Tibial nerve (tissue), 4 donors: ENCODE measurements at regions not wholly inside any gene's neighbourhood (a gene's known extent, or its start where the extent isn't known, plus 50 kb on each side); places are given as distances from the start of the nearest gene placed in this dataset.
"Not testable (repeated sequence)": the region's sequence is repeated elsewhere in the genome, so short reads cannot be mapped to it uniquely, and the experiment has no call there.

Source experiments
- DNase-seq, 2 donors: peaks; one replicate each; pipeline ENCODE4 v3.0.0-alpha.2; 2019; ENCODE audit warnings: low spot score in 2 of 2
- H3K27ac ChIP-seq, 4 donors: fragments of 200-600 bp; sonication (generic) in 3 of 4; one replicate each; pipeline ENCODE4 v1.5.1; 2017 to 2019; ENCODE audit warnings: mild to moderate bottlenecking in 1 of 4
- H3K27me3 ChIP-seq, 2 donors: fragments of 200-600 bp; sonication (generic) in 1 of 2; one replicate each; pipeline versions ENCODE4 v1.5.1 to v1.6.0; 2017 to 2019
- H3K36me3 ChIP-seq, 3 donors: fragments of 200-600 bp; sonication (generic); one replicate each; pipeline ENCODE4 v1.5.1; 2018 to 2019
- H3K4me1 ChIP-seq, 4 donors: fragments of 200-600 bp; sonication (generic) in 3 of 4; one replicate each; pipeline ENCODE4 v1.5.1; 2017 to 2019
- H3K4me3 ChIP-seq, 4 donors: fragments of 200-600 bp; sonication (generic) in 3 of 4; one replicate each; pipeline ENCODE4 v1.5.1; 2017 to 2019; ENCODE audit warnings: mild to moderate bottlenecking in 1 of 4, moderate library complexity in 1 of 4
- H3K9me3 ChIP-seq, 4 donors: fragments of 200-600 bp; sonication (generic) in 3 of 4; one replicate each; pipeline ENCODE4 v1.5.1; 2017 to 2019
- EP300 ChIP-seq, 2 donors: sonication (generic); formaldehyde crosslinking; IDR thresholded peaks; one replicate each; pipeline ENCODE4 v1.6.1; 2017; ENCODE audit warnings: antibody characterized with exemption in 2 of 2, mild to moderate bottlenecking in 1 of 2
- POLR2A ChIP-seq, 2 donors: fragments of 450-650 bp; IDR thresholded peaks; one replicate each; pipeline ENCODE4 v1.6.1; 2017; ENCODE audit warnings: antibody characterized with exemption in 2 of 2, mild to moderate bottlenecking in 2 of 2, moderate library complexity in 2 of 2
- WGBS, 2 donors: methylation state at CpG; one replicate each; pipeline ENCODE4 v1.1.5; 2018; 5-methylcytosine and 5-hydroxymethylcytosine counted together
- TF ChIP-seq, protein P1 (sequence below), 5 experiments: fragments of 200-600 bp in 3 of 5; fragments of 450-650 bp in 2 of 5; sonication (generic) in 3 of 5; IDR thresholded peaks; one replicate each; pipeline ENCODE4 v1.5.1; 2016 to 2019; ENCODE audit warnings: antibody characterized with exemption in 5 of 5, mild to moderate bottlenecking in 3 of 5, moderate library complexity in 2 of 5

DNA sequence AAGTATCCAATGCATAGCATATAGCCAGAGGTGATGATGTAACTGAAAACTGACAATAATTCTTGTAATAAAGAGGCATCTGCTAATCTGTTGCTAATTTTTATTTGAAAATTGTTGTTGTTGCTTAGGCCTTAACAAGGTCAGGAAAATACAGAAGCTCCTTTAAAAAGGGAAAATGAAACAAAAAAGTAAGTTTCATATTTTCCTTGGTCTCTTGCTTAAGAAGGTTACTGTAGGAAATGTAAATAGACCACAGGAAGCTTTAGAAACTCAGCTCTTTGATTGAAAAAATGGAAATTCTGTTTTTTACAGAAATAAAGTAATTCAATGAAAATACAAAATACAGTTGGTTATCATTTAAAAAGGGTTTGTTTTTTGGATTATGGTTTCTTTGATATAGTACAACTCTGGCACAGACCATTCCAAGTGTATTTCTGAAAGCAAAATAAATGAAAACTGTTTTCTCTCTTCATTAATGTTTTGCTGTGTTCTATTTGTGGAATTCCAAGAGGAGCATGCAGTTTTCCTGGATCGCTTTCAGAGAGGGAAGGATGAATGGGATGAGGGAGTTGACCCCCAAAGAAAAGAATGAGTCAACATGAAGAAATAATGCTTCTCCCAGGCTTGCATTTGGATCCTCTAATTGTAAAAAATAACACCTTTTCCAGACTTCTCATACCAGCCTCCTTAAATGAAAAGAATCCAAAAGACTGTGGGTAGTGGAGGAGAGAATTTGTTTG is 398.0 kb upstream of the FAR2 start:
- DNase-seq: no peak
- peaks cover 0 to 8% (median 1%) of the 10 kb centered on the region in 4 donors for H3K9me3 ChIP-seq
- H3K4me1 ChIP-seq: peaks cover 0 to 13% (median 0%) of the 10 kb centered on the region in 4 donors
- H3K4me3 ChIP-seq: no peak overlapping the region
- H3K27me3 ChIP-seq: no peaks in the 10 kb centered on the region
- H3K36me3 ChIP-seq: no peaks in the 10 kb centered on the region
- 37 to 38% methylated on average over 1 of the region's 1 CpG for WGBS, 2 donors
- TF ChIP-seq, protein P1, sequence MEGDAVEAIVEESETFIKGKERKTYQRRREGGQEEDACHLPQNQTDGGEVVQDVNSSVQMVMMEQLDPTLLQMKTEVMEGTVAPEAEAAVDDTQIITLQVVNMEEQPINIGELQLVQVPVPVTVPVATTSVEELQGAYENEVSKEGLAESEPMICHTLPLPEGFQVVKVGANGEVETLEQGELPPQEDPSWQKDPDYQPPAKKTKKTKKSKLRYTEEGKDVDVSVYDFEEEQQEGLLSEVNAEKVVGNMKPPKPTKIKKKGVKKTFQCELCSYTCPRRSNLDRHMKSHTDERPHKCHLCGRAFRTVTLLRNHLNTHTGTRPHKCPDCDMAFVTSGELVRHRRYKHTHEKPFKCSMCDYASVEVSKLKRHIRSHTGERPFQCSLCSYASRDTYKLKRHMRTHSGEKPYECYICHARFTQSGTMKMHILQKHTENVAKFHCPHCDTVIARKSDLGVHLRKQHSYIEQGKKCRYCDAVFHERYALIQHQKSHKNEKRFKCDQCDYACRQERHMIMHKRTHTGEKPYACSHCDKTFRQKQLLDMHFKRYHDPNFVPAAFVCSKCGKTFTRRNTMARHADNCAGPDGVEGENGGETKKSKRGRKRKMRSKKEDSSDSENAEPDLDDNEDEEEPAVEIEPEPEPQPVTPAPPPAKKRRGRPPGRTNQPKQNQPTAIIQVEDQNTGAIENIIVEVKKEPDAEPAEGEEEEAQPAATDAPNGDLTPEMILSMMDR (IDR thresholded peaks at IDR 0.05): no peak
- no peak for TF ChIP-seq POLR2A (IDR thresholded peaks at IDR 0.05)
- no peak for TF ChIP-seq EP300 (IDR thresholded peaks at IDR 0.05)
- peak overlapping the region in 1 of 4 donors; percentile 26 for H3K27ac ChIP-seq

DNA sequence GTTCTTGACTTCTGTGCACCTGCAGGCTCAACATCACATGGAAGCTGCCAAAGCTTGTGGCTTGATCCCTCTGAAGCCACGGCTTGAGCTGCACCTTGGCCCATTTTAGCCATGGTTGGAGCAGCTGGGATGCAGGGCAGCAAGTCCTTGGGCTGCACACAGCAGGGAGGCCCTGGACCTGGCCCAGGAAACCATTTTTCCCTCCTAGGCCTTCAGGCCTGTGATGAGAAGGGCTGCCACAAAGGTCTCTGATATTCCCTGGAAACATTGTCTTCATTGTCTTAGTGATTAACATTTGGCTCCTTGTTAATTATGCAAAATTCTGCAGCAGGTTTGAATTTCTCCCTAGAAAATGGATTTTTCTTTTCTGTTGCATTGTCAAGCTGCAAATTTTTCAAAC is 394.1 kb upstream of the FAR2 start:
- no peak for DNase-seq
- Histone ChIP-seq H3K9me3 (peaks cover 0 to 8% (median 1%) of the 10 kb centered on the region in 4 donors), H3K27ac (no peak overlapping the region), H3K36me3 (no peaks in the 10 kb centered on the region), H3K27me3 (no peaks in the 10 kb centered on the region), H3K4me1 (peaks cover 0 to 13% (median 0%) of the 10 kb centered on the region in 4 donors), H3K4me3 (no peak overlapping the region)
- TF ChIP-seq, protein P1 (IDR thresholded peaks at IDR 0.05): no peak
- no peak for TF ChIP-seq POLR2A (IDR thresholded peaks at IDR 0.05)
- whole genome bisulfite sequencing, 2 donors: 57 to 78% methylated on average over 1 of the region's 1 CpG

DNA sequence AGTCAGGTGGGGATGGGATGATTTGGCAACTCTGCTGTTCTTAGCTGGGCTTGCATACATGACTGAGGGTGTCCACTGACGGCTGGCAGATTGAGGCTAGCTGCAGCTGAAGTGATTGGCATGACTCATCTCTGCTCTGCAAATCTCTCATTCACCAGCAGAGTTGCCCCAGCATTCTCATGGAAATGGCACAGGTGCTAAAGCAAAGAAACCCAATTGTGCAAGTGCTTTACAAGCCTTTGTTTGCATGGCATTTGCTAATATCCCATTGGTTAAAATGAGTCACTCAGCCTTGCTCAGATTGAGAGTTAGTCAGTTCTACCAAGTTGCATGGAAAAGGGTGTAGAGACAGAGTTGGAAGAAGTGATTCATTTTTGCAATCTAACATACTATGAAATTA is 389.7 kb upstream of the FAR2 start:
- Histone ChIP-seq H3K4me1 (no peaks in the 10 kb centered on the region), H3K9me3 (peaks cover 0 to 8% (median 0%) of the 10 kb centered on the region in 4 donors), H3K27me3 (no peaks in the 10 kb centered on the region), H3K36me3 (no peaks in the 10 kb centered on the region), H3K4me3 (no peak overlapping the region), H3K27ac (no peak overlapping the region)
- DNase-seq: no peak
- WGBS, 2 donors: 67 to 88% methylated on average over 1 of the region's 1 CpG
- TF ChIP-seq, protein P1 (IDR thresholded peaks at IDR 0.05): no peak
- TF ChIP-seq POLR2A (IDR thresholded peaks at IDR 0.05) (no peak), EP300 (IDR thresholded peaks at IDR 0.05) (no peak)

DNA sequence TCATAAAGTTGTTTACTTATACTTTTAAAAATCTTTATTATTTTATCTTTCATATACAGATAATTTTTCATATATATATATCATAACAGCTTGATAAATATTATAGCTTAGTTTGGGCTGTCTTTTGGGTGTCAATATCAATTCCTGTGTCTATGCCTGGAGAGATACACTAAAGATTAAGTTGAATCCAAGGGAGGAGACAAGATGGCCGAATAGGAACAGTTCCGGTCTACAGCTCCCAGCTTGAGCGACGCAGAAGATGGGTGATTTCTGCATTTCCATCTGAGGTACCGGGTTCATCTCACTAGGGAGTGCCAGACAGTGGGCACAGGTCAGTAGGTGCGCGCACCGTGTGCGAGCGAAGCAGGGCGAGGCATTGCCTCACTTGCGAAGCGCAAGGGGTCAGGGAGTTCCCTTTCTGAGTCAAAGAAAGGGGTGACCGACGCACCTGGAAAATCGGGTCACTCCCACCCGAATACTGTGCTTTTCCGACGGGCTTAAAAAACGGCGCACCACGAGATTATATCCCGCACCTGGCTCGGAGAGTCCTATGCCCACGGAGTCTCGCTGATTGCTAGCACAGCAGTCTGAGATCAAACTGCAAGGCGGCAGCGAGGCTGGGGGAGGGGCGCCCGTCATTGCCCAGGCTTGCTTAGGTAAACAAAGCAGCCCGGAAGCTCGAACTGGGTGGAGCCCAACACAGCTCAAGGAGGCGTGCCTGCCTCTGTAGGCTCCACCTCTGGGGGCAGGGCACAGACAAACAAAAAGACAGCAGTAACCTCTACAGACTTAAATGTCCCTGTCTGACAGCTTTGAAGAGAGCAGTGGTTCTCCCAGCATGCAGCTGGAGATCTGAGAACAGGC is 388.8 kb upstream of the FAR2 start:
- not testable (repeated sequence) for H3K4me3 ChIP-seq, H3K27me3 ChIP-seq, H3K9me3 ChIP-seq, DNase-seq, H3K36me3 ChIP-seq, H3K4me1 ChIP-seq, H3K27ac ChIP-seq
- WGBS, 2 donors: 91 to 94% methylated on average over 32 to 33 of the region's 33 CpGs

DNA sequence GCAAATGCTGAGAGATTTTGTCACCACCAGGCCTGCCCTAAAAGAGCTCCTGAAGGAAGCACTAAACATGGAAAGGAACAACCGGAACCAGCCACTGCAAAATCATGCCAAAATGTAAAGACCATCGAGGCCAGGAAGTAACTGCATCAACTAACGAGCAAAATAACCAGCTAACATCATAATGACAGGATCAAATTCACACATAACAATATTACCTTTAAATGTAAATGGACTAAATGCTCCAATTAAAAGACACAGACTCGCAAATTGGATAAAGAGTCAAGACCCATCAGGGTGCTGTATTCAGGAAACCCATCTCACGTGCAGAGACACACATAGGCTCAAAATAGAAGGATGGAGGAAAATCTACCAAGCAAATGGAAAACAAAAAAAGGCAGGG is 387.2 kb upstream of the FAR2 start:
- WGBS, 2 donors: 96 to 97% methylated on average over 5 of the region's 5 CpGs
- not testable (repeated sequence) for H3K36me3 ChIP-seq, H3K27ac ChIP-seq, DNase-seq, H3K9me3 ChIP-seq, H3K27me3 ChIP-seq, H3K4me3 ChIP-seq, H3K4me1 ChIP-seq

DNA sequence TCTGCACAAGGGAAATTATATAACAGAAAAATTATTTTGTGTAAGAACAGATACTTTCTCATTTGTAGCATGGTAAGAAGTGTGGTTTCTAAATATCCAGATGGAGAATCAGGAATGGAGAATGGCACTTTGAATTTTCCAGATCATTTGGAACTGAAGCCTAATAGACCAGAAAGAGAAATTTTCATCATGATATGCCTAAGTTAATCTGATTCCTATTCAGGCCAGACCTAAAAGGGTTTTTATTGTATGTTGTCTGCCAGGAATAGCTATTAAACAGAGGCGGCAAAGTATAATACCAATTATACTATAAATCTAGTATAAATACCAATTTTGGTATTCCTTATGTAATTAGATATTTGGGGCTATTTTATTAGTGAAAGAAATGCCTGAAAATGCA is 382.7 kb upstream of the FAR2 start:
- Histone ChIP-seq H3K4me3 (no peak overlapping the region), H3K4me1 (peaks cover 0 to 28% (median 8%) of the 10 kb centered on the region in 4 donors), H3K27me3 (no peaks in the 10 kb centered on the region), H3K27ac (no peak overlapping the region), H3K9me3 (no peaks in the 10 kb centered on the region), H3K36me3 (no peaks in the 10 kb centered on the region)
- no peak for DNase-seq
- 67 to 80% methylated on average over 1 of the region's 1 CpG for WGBS, 2 donors
- no peak for TF ChIP-seq POLR2A (IDR thresholded peaks at IDR 0.05)
- no peak for TF ChIP-seq EP300 (IDR thresholded peaks at IDR 0.05)
- TF ChIP-seq, protein P1 (IDR thresholded peaks at IDR 0.05): no peak
